CD4-positive, alpha-beta T cell (primary cell): ENCODE measurements at regions not wholly inside any gene's neighbourhood (a gene's known extent, or its start where the extent isn't known, plus 50 kb on each side); places are given as distances from the start of the nearest gene placed in this dataset.

Experiments used
- ATAC-seq: fragments of 200-7000 bp; cut with Tn5 transposase; one replicate; pipeline ENCODE4 v1.10.0; 2022; ENCODE audit warnings: mild to moderate bottlenecking; ENCODE audit not compliant: poor library complexity
- CTCF ChIA-PET: fragments of 350-600 bp; sonication (Branson Sonifier 250); formaldehyde crosslinking; loops from one replicate; lab custom pipeline; 2021; ENCODE audit warnings: antibody characterized with exemption, inconsistent platforms; lab: Charles Lee
- POLR2A ChIA-PET: fragments of 350-600 bp; sonication (Branson Sonifier 250); formaldehyde crosslinking; loops from one replicate; lab custom pipeline; 2021; ENCODE audit warnings: antibody characterized with exemption, inconsistent platforms; lab: Charles Lee
- DNase-seq, 14 experiments: peaks; one replicate each; pipeline ENCODE4 v3.0.0-alpha.2; 2013 to 2020; ENCODE audit warnings: mixed read lengths in 2 of 14
- H3K27ac ChIP-seq, 2 donors: one replicate each; pipeline versions ENCODE4 v1.5.1 to v1.7.0; 2013; ENCODE audit warnings: low read length in 2 of 2, low read depth in 1 of 2, mild to moderate bottlenecking in 1 of 2
- H3K27me3 ChIP-seq, 2 experiments: 1 replicate in 1 of 2; 2 replicates in 1 of 2; pipeline versions ENCODE4 v1.6.1 to v1.7.0; 2013; ENCODE audit warnings: low read length in 2 of 2, control low read depth in 1 of 2, mild to moderate bottlenecking in 1 of 2, moderate library complexity in 1 of 2; ENCODE audit not compliant: insufficient read depth in 2 of 2, control insufficient read depth in 1 of 2
- H3K36me3 ChIP-seq: one replicate; pipeline ENCODE4 v1.6.1; 2013; ENCODE audit warnings: low read length, control low read depth; ENCODE audit not compliant: insufficient read depth
- H3K4me1 ChIP-seq: one replicate; pipeline ENCODE4 v1.6.1; 2013; ENCODE audit warnings: low read length, control low read depth; ENCODE audit not compliant: insufficient read depth
- H3K4me3 ChIP-seq: one replicate; pipeline ENCODE4 v1.5.1; 2013; ENCODE audit warnings: mild to moderate bottlenecking, low read length, moderate library complexity
- H3K9me3 ChIP-seq, 2 experiments: 1 replicate in 1 of 2; 2 replicates in 1 of 2; pipeline versions ENCODE4 v1.6.1 to v1.7.0; 2013; ENCODE audit warnings: low read length in 2 of 2, mild to moderate bottlenecking in 2 of 2, control low read depth in 1 of 2, moderate library complexity in 1 of 2; ENCODE audit not compliant: control insufficient read depth in 1 of 2, insufficient read depth in 1 of 2
- H3K27ac Mint-ChIP-seq: one replicate; pipeline ENCODE4 v1.8.0; 2020; ENCODE audit warnings: mixed read lengths
- H3K27me3 Mint-ChIP-seq: one replicate; pipeline ENCODE4 v1.8.0; 2021; ENCODE audit warnings: mixed read lengths
- H3K36me3 Mint-ChIP-seq: one replicate; pipeline ENCODE4 v1.8.0; 2021; ENCODE audit warnings: low read depth, mixed read lengths
- H3K4me1 Mint-ChIP-seq: one replicate; pipeline ENCODE4 v1.8.0; 2021; ENCODE audit warnings: low read depth, mixed read lengths
- H3K4me3 Mint-ChIP-seq: one replicate; pipeline ENCODE4 v1.8.0; 2020; ENCODE audit warnings: mild to moderate bottlenecking, mixed read lengths
- H3K9me3 Mint-ChIP-seq: one replicate; pipeline ENCODE4 v1.8.0; 2020; ENCODE audit warnings: mixed read lengths
- intact Hi-C, 2 experiments: fragments of 100-400 bp; cut with DNase I in 1 of 2; cut with micrococcal nuclease in 1 of 2; formaldehyde crosslinking; loops; one replicate each; pipeline versions ENCODE4 v1.15.1 to v1.9.0; 2023 to 2025; cut with DNase I, micrococcal nuclease
- TF ChIP-seq, protein P1 (sequence below): fragments of 200-600 bp; IDR thresholded peaks from one replicate; pipeline ENCODE4 v1.8.0; 2022; ENCODE audit warnings: antibody characterized with exemption, mild to moderate bottlenecking

DNA sequence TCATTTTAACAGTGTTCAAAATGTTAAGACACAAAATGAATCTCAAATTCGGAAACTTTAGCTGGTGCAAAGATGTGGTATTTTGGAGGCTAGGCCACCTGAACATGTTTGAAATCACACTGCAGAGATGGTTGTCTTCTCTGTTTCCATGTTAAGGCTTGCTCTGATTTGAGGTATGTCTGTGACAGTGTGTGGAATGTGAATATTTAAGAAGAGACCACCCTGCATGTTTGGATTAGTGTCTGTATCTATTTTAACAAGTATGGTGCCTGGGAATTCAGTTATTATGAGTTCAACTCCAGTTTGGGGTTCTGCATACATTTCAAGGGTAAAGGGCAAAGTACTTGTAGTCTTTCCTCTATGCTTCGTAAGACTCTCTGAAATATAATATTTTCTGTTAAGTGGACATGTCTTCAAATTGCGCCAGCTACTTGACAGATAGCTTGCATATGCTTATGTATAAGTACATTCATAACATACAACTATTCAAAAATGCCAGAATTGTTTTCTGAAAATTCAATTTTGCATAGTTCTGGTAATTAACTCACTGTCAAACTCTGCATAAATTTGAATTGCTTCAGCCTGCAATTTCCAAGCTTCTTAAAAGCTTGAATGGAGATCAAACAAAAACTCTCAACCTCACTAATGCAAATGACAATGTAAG is 424.0 kb downstream of the ADAMTS20 start:
- TF ChIP-seq, protein P1, sequence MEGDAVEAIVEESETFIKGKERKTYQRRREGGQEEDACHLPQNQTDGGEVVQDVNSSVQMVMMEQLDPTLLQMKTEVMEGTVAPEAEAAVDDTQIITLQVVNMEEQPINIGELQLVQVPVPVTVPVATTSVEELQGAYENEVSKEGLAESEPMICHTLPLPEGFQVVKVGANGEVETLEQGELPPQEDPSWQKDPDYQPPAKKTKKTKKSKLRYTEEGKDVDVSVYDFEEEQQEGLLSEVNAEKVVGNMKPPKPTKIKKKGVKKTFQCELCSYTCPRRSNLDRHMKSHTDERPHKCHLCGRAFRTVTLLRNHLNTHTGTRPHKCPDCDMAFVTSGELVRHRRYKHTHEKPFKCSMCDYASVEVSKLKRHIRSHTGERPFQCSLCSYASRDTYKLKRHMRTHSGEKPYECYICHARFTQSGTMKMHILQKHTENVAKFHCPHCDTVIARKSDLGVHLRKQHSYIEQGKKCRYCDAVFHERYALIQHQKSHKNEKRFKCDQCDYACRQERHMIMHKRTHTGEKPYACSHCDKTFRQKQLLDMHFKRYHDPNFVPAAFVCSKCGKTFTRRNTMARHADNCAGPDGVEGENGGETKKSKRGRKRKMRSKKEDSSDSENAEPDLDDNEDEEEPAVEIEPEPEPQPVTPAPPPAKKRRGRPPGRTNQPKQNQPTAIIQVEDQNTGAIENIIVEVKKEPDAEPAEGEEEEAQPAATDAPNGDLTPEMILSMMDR, result no peak
- Mint-ChIP-seq H3K4me3 (no peak overlapping the region), H3K9me3 (no peaks in the 10 kb centered on the region), H3K4me1 (no peaks in the 10 kb centered on the region), H3K36me3 (no peaks in the 10 kb centered on the region), H3K27ac (no peak overlapping the region), H3K27me3 (no peaks in the 10 kb centered on the region)
- no peaks in the 10 kb centered on the region for H3K9me3 ChIP-seq
- no peaks in the 10 kb centered on the region for H3K36me3 ChIP-seq
- POLR2A ChIA-PET, result no interaction called here
- CTCF ChIA-PET, result no interaction called here
- no peaks in the 10 kb centered on the region for H3K27me3 ChIP-seq
- no peak overlapping the region for H3K4me3 ChIP-seq
- intact Hi-C loops, result no loop called here
- no peaks in the 10 kb centered on the region for H3K4me1 ChIP-seq
- no peak for DNase-seq
- no peak for ATAC-seq
- no peak overlapping the region for H3K27ac ChIP-seq

GRCh38 chr12:43126652-43127375 is 425.2 kb downstream of the ADAMTS20 start:
- DNase-seq (no peak), ATAC-seq (no peak)
- TF ChIP-seq, protein P1, result no peak
- Mint-ChIP-seq H3K4me3 (no peak overlapping the region), H3K27ac (no peak overlapping the region), H3K9me3 (no peaks in the 10 kb centered on the region), H3K36me3 (no peaks in the 10 kb centered on the region), H3K4me1 (no peaks in the 10 kb centered on the region), H3K27me3 (no peaks in the 10 kb centered on the region)
- Histone ChIP-seq H3K9me3 (no peaks in the 10 kb centered on the region), H3K27ac (no peak overlapping the region), H3K27me3 (no peaks in the 10 kb centered on the region), H3K4me1 (no peaks in the 10 kb centered on the region), H3K36me3 (no peaks in the 10 kb centered on the region), H3K4me3 (no peak overlapping the region)
- CTCF ChIA-PET, result no interaction called here
- POLR2A ChIA-PET, result no interaction called here
- intact Hi-C loops, result no loop called here

- H3K4me3 Mint-ChIP-seq, result no peak overlapping the region
- H3K27me3 Mint-ChIP-seq, result no peaks in the 10 kb centered on the region
- Histone ChIP-seq H3K36me3 (no peaks in the 10 kb centered on the region), H3K4me1 (no peaks in the 10 kb centered on the region), H3K27me3 (no peaks in the 10 kb centered on the region), H3K4me3 (no peak overlapping the region), H3K9me3 (no peaks in the 10 kb centered on the region), H3K27ac (no peak overlapping the region)
- no peak for DNase-seq
- ChIA-PET POLR2A (no interaction called here), CTCF (no interaction called here)
- TF ChIP-seq, protein P1, result no peak
- H3K36me3 Mint-ChIP-seq, result no peaks in the 10 kb centered on the region
- intact Hi-C loops, result no loop called here
- H3K27ac Mint-ChIP-seq, result no peak overlapping the region
- H3K4me1 Mint-ChIP-seq, result no peaks in the 10 kb centered on the region
- H3K9me3 Mint-ChIP-seq, result peaks cover 3% of the 10 kb centered on the region
- ATAC-seq, result no peak
These were observed 428.5 kb downstream of the ADAMTS20 start for GRCh38 chr12:43123461-43123860.
